ENCODE measurements at regions not wholly inside any gene's neighbourhood (a gene's known extent, or its start where the extent isn't known, plus 50 kb on each side); places are given as distances from the start of the nearest gene placed in this dataset.

- in situ Hi-C loops (cut with MboI; ENCODE audit: low pct_unique_long_range_greater_than_20kb, low sequenced_read_pairs, unreplicated experiment), result no loop called here
- no peak for DNase-seq (ENCODE audit: low spot score)
- no peak for TF ChIP-seq CTCF (IDR thresholded peaks at IDR 0.05; ENCODE audit: extremely low read depth, insufficient read depth, missing control alignments)
Measured at GRCh38 chr16:85451641-85452363, 161.3 kb upstream of the GSE1 start.

GRCh38 chr16:85452364-85453193 is 160.5 kb upstream of the GSE1 start:
- in situ Hi-C loops (cut with MboI; ENCODE audit: low pct_unique_long_range_greater_than_20kb, low sequenced_read_pairs, unreplicated experiment), result no loop called here
- no peak for DNase-seq (ENCODE audit: low spot score)
- TF ChIP-seq CTCF (IDR thresholded peaks at IDR 0.05; ENCODE audit: extremely low read depth, insufficient read depth, missing control alignments), result no peak

- in situ Hi-C loops (cut with MboI; ENCODE audit: low pct_unique_long_range_greater_than_20kb, low sequenced_read_pairs, unreplicated experiment), result no loop called here
- DNase-seq (ENCODE audit: low spot score), result no peak
- TF ChIP-seq CTCF (IDR thresholded peaks at IDR 0.05; ENCODE audit: extremely low read depth, insufficient read depth, missing control alignments), result no peak
Measured at GRCh38 chr16:85453194-85453678, 159.9 kb upstream of the GSE1 start.

GRCh38 chr16:85453703-85454102 is 159.4 kb upstream of the GSE1 start:
- no peak for TF ChIP-seq CTCF (IDR thresholded peaks at IDR 0.05; ENCODE audit: extremely low read depth, insufficient read depth, missing control alignments)
- no peak for DNase-seq (ENCODE audit: low spot score)
- in situ Hi-C loops (cut with MboI; ENCODE audit: low pct_unique_long_range_greater_than_20kb, low sequenced_read_pairs, unreplicated experiment), result no loop called here

- DNase-seq (ENCODE audit: low spot score), result no peak
- in situ Hi-C loops (cut with MboI; ENCODE audit: low pct_unique_long_range_greater_than_20kb, low sequenced_read_pairs, unreplicated experiment), result no loop called here
- TF ChIP-seq CTCF (IDR thresholded peaks at IDR 0.05; ENCODE audit: extremely low read depth, insufficient read depth, missing control alignments), result no peak
Measured at GRCh38 chr16:85454171-85454872, 158.8 kb upstream of the GSE1 start.

GRCh38 chr16:85455534-85455933 is 157.6 kb upstream of the GSE1 start:
- TF ChIP-seq CTCF (IDR thresholded peaks at IDR 0.05; ENCODE audit: extremely low read depth, insufficient read depth, missing control alignments), result no peak
- in situ Hi-C loops (cut with MboI; ENCODE audit: low pct_unique_long_range_greater_than_20kb, low sequenced_read_pairs, unreplicated experiment), result no loop called here
- no peak for DNase-seq (ENCODE audit: low spot score)
